Right lobe of liver (tissue), 6 donors: ENCODE measurements at regions not wholly inside any gene's neighbourhood (a gene's known extent, or its start where the extent isn't known, plus 50 kb on each side); places are given as distances from the start of the nearest gene placed in this dataset.

Source experiments
- ATAC-seq, 4 donors: fragments of 200-7000 bp; cut with Tn5 transposase; one replicate each; pipeline ENCODE4 v1.9.1; 2020; ENCODE audit warnings: mild to moderate bottlenecking in 4 of 4, moderate library complexity in 4 of 4
- DNase-seq, 3 donors: peaks; one replicate each; pipeline ENCODE4 v3.0.0-alpha.2; 2020
- H3K27ac ChIP-seq, 3 donors: fragments of 200-600 bp; one replicate each; pipeline ENCODE4 v1.8.0; 2022
- H3K27me3 ChIP-seq, 2 donors: fragments of 200-600 bp; one replicate each; pipeline ENCODE4 v1.8.0; 2022
- H3K36me3 ChIP-seq, 4 donors: fragments of 200-600 bp; sonication (generic) in 1 of 4; one replicate each; pipeline versions ENCODE4 v1.5.1 to v1.8.0; 2017 to 2022; ENCODE audit warnings: control low read depth in 1 of 4
- H3K4me1 ChIP-seq, 4 donors: fragments of 200-600 bp; sonication (generic) in 1 of 4; one replicate each; pipeline versions ENCODE4 v1.5.1 to v1.8.0; 2017 to 2022; ENCODE audit warnings: control low read depth in 1 of 4
- H3K4me3 ChIP-seq, 3 donors: fragments of 200-600 bp; one replicate each; pipeline ENCODE4 v1.8.0; 2022
- H3K9me3 ChIP-seq, 4 donors: fragments of 200-600 bp; sonication (generic) in 1 of 4; one replicate each; pipeline versions ENCODE4 v1.5.1 to v1.8.0; 2017 to 2022; ENCODE audit warnings: control low read depth in 1 of 4
- CTCF ChIP-seq, 4 donors: fragments of 200-600 bp in 3 of 4; fragments of 450-650 bp in 1 of 4; IDR thresholded peaks; one replicate each; pipeline versions ENCODE4 v1.5.1 to v1.8.0; 2016 to 2022; ENCODE audit warnings: antibody characterized with exemption in 4 of 4, mild to moderate bottlenecking in 2 of 4
- POLR2A ChIP-seq: fragments of 450-650 bp; IDR thresholded peaks from one replicate; pipeline ENCODE4 v1.6.1; 2017; ENCODE audit warnings: antibody characterized with exemption, mild to moderate bottlenecking
- WGBS: methylation state at CpG from one replicate; pipeline ENCODE4 v1.1.6; 2018; ENCODE audit warnings: low coverage, low lambda C conversion rate; ENCODE audit not compliant: insufficient coverage; ENCODE audit errors: missing lambda C conversion rate; 5-methylcytosine and 5-hydroxymethylcytosine counted together
- intact Hi-C, 2 donors: fragments of 100-400 bp; cut with DNase I; formaldehyde crosslinking; loops; one replicate each; pipeline versions ENCODE4 v1.11.2 to v1.14.1; 2022
- donor health status: DM: no; HTN: yes; CAD: no.
- donor health status: DM: no; HTN: no; CAD: no.
- donor health status: DM: no; HTN: no; CAD: no.
- donor health status: DM: no; HTN: yes; CAD: no.
- donor health status: DM: no; HTN: yes; CAD: no.

- no peak for ATAC-seq
- no peak for DNase-seq
- H3K4me3 ChIP-seq: no peak overlapping the region
- H3K4me1 ChIP-seq: no peaks in the 10 kb centered on the region
- 77% methylated on average over 5 of the region's 5 CpGs for WGBS
- intact Hi-C loops: no loop called here
- H3K27me3 ChIP-seq: no peaks in the 10 kb centered on the region
- no peaks in the 10 kb centered on the region for H3K36me3 ChIP-seq
- TF ChIP-seq POLR2A (no peak), CTCF (IDR thresholded peaks at IDR 0.05) (no peak)
- H3K9me3 ChIP-seq: no peaks in the 10 kb centered on the region
- H3K27ac ChIP-seq: no peak overlapping the region
Measured at GRCh38 chr10:108735380-108735779, 1187.9 kb downstream of the XPNPEP1 start.

- 64% methylated on average over 1 of the region's 1 CpG for WGBS
- Histone ChIP-seq H3K27me3 (no peaks in the 10 kb centered on the region), H3K4me1 (no peaks in the 10 kb centered on the region), H3K9me3 (no peaks in the 10 kb centered on the region), H3K4me3 (no peak overlapping the region), H3K27ac (no peak overlapping the region), H3K36me3 (no peaks in the 10 kb centered on the region)
- TF ChIP-seq POLR2A (no peak), CTCF (IDR thresholded peaks at IDR 0.05) (no peak)
- ATAC-seq (no peak), DNase-seq (no peak)
- intact Hi-C loops: no loop called here
Measured at GRCh38 chr10:108721874-108722273, 1201.4 kb downstream of the XPNPEP1 start.

GRCh38 chr10:108716352-108716751 is 1207.0 kb downstream of the XPNPEP1 start:
- intact Hi-C loops: no loop called here
- DNase-seq (no peak), ATAC-seq (no peak)
- Histone ChIP-seq H3K36me3 (no peaks in the 10 kb centered on the region), H3K4me1 (no peaks in the 10 kb centered on the region), H3K27ac (no peak overlapping the region), H3K27me3 (no peaks in the 10 kb centered on the region), H3K9me3 (no peaks in the 10 kb centered on the region), H3K4me3 (no peak overlapping the region)
- no peak for TF ChIP-seq CTCF (IDR thresholded peaks at IDR 0.05)
- no peak for TF ChIP-seq POLR2A

- intact Hi-C loops: no loop called here
- DNase-seq (no peak), ATAC-seq (no peak)
- no peaks in the 10 kb centered on the region for H3K9me3 ChIP-seq
- no peak overlapping the region for H3K27ac ChIP-seq
- H3K4me1 ChIP-seq: no peaks in the 10 kb centered on the region
- TF ChIP-seq POLR2A (no peak), CTCF (IDR thresholded peaks at IDR 0.05) (no peak)
- H3K4me3 ChIP-seq: no peak overlapping the region
- WGBS: 71% methylated on average over 5 of the region's 5 CpGs
- no peaks in the 10 kb centered on the region for H3K27me3 ChIP-seq
- H3K36me3 ChIP-seq: no peaks in the 10 kb centered on the region
Measured at GRCh38 chr10:108709927-108710722, 1213.2 kb downstream of the XPNPEP1 start.
